Transverse colon (tissue), 4 donors: ENCODE measurements at regions not wholly inside any gene's neighbourhood (a gene's known extent, or its start where the extent isn't known, plus 50 kb on each side); places are given as distances from the start of the nearest gene placed in this dataset.

Experiments used
- DNase-seq: peaks from one replicate; pipeline ENCODE4 v3.0.0-alpha.2; 2019
- H3K27ac ChIP-seq, 4 donors: fragments of 200-600 bp; sonication (generic); 2 replicates each; pipeline ENCODE4 v1.5.1; 2016 to 2018; ENCODE audit warnings: inconsistent platforms in 4 of 4
- H3K27me3 ChIP-seq: fragments of 200-600 bp; sonication (generic); 2 replicates; pipeline ENCODE4 v1.5.1; 2017; ENCODE audit warnings: inconsistent platforms
- H3K36me3 ChIP-seq, 4 donors: fragments of 200-600 bp; sonication (generic); 2 replicates each; pipeline ENCODE4 v1.5.1; 2017 to 2019; ENCODE audit warnings: inconsistent platforms in 4 of 4
- H3K4me1 ChIP-seq, 4 donors: fragments of 200-600 bp; sonication (generic); 2 replicates each; pipeline ENCODE4 v1.5.1; 2017 to 2020; ENCODE audit warnings: inconsistent platforms in 4 of 4
- H3K4me3 ChIP-seq, 4 donors: fragments of 200-600 bp; sonication (generic); 1 replicate in 1 of 4; 2 replicates in 3 of 4; pipeline versions ENCODE4 v1.5.1 to v1.6.1; 2017 to 2019; ENCODE audit warnings: inconsistent platforms in 4 of 4
- H3K9me3 ChIP-seq, 2 donors: fragments of 200-600 bp; sonication (generic); 2 replicates each; pipeline ENCODE4 v1.5.1; 2017 to 2019; ENCODE audit warnings: inconsistent platforms in 2 of 2
- EP300 ChIP-seq: sonication (generic); formaldehyde crosslinking; IDR thresholded peaks from one replicate; pipeline ENCODE4 v1.6.1; 2017; ENCODE audit warnings: antibody characterized with exemption, low read depth
- POLR2A ChIP-seq: fragments of 450-650 bp; IDR thresholded peaks from one replicate; pipeline ENCODE4 v1.6.1; 2016; ENCODE audit warnings: antibody characterized with exemption, mild to moderate bottlenecking, moderate library complexity
- POLR2AphosphoS5 ChIP-seq, 3 donors: sonication (generic); formaldehyde crosslinking; IDR thresholded peaks; one replicate each; pipeline ENCODE4 v1.6.1; 2016; ENCODE audit warnings: antibody characterized with exemption in 3 of 3
- WGBS, 2 donors: methylation state at CpG; one replicate each; pipeline ENCODE4 v1.1.5; 2018; ENCODE audit warnings: low coverage in 1 of 2; 5-methylcytosine and 5-hydroxymethylcytosine counted together
- in situ Hi-C, 4 donors: fragments of 200-750 bp; cut with MboI; loops; one replicate each; pipeline versions ENCODE4 v1.15.0 to v1.15.1; 2017; ENCODE audit warnings: low sequenced_read_pairs in 3 of 4, low pct_ligation_motif_present in 1 of 4, low pct_unique_long_range_greater_than_20kb in 1 of 4
- intact Hi-C: fragments of 100-400 bp; cut with DNase I; formaldehyde crosslinking; loops from one replicate; pipeline ENCODE4 v1.15.1; 2023; ENCODE audit warnings: low total_unique reads
- TF ChIP-seq, protein P1 (sequence below), 5 experiments: fragments of 200-600 bp in 3 of 5; fragments of 450-650 bp in 2 of 5; sonication (generic) in 3 of 5; IDR thresholded peaks; 1 replicate in 2 of 5; 2 replicates in 3 of 5; pipeline ENCODE4 v1.5.1; 2016 to 2017; ENCODE audit warnings: antibody characterized with exemption in 5 of 5, inconsistent platforms in 3 of 5, mild to moderate bottlenecking in 2 of 5, moderate library complexity in 1 of 5

- in situ Hi-C loops (loop anchor here in 2 of 4 donors (10.0 kb wide), 1 partner anchor 718 kb away; no protein-coding TSS in a partner anchor), intact Hi-C loops (no loop called here)
- Histone ChIP-seq H3K27ac (no peak overlapping the region), H3K4me3 (no peak overlapping the region), H3K4me1 (no peaks in the 10 kb centered on the region), H3K9me3 (no peaks in the 10 kb centered on the region), H3K27me3 (peaks cover 12% of the 10 kb centered on the region), H3K36me3 (no peaks in the 10 kb centered on the region)
- WGBS, 2 donors: 76 to 82% methylated on average over 3 to 4 of the region's 4 CpGs
- TF ChIP-seq EP300 (no peak), POLR2A (no peak), POLR2AphosphoS5 (IDR thresholded peaks at IDR 0.05) (no peak)
- TF ChIP-seq, protein P1, sequence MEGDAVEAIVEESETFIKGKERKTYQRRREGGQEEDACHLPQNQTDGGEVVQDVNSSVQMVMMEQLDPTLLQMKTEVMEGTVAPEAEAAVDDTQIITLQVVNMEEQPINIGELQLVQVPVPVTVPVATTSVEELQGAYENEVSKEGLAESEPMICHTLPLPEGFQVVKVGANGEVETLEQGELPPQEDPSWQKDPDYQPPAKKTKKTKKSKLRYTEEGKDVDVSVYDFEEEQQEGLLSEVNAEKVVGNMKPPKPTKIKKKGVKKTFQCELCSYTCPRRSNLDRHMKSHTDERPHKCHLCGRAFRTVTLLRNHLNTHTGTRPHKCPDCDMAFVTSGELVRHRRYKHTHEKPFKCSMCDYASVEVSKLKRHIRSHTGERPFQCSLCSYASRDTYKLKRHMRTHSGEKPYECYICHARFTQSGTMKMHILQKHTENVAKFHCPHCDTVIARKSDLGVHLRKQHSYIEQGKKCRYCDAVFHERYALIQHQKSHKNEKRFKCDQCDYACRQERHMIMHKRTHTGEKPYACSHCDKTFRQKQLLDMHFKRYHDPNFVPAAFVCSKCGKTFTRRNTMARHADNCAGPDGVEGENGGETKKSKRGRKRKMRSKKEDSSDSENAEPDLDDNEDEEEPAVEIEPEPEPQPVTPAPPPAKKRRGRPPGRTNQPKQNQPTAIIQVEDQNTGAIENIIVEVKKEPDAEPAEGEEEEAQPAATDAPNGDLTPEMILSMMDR (IDR thresholded peaks at IDR 0.05): no peak
- DNase-seq: no peak
These were observed 52.6 kb upstream of the DAPL1 start for GRCh38 chr2:158742536-158742935.

DNA sequence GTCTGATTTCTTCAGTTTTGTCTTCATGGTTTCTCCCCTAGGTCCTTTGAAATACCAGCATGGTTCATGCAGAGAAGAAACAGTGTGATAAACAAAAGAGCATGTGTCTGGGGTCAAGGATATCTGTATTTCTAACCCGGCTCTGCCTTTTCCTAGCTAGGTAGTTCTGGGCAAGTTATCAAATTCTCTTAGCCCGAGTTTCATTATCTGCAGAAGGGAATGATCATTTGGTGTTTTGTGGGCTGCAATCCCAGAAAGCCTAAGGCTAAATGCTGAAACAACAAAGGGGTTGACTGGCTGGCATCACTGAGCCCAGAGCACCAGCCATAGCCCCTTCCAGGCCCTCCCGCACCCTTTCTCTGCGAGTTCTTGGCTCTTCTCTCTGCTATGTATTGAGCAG lies 51.7 kb upstream of the DAPL1 start:
- no peak for DNase-seq
- Histone ChIP-seq H3K27me3 (peaks cover 22% of the 10 kb centered on the region), H3K27ac (no peak overlapping the region), H3K36me3 (no peaks in the 10 kb centered on the region), H3K4me3 (no peak overlapping the region), H3K4me1 (no peaks in the 10 kb centered on the region), H3K9me3 (no peaks in the 10 kb centered on the region)
- intact Hi-C loops (no loop called here), in situ Hi-C loops (loop anchor here in 2 of 4 donors (10.0 kb wide), 1 partner anchor 719 kb away; no protein-coding TSS in a partner anchor)
- no peak for TF ChIP-seq POLR2A
- TF ChIP-seq, protein P1 (IDR thresholded peaks at IDR 0.05): no peak
- TF ChIP-seq EP300: no peak
- no peak for TF ChIP-seq POLR2AphosphoS5 (IDR thresholded peaks at IDR 0.05)
- WGBS, 2 donors: 81 to 88% methylated on average over 3 to 4 of the region's 4 CpGs

GRCh38 chr2:158743879-158744278 lies 51.2 kb upstream of the DAPL1 start:
- in situ Hi-C loops: loop anchor here in 2 of 4 donors (10.0 kb wide), 1 partner anchor 719 kb away; no protein-coding TSS in a partner anchor
- TF ChIP-seq, protein P1 (IDR thresholded peaks at IDR 0.05): no peak
- TF ChIP-seq POLR2AphosphoS5 (IDR thresholded peaks at IDR 0.05) (no peak), EP300 (no peak), POLR2A (no peak)
- H3K27me3 ChIP-seq: peaks cover 24% of the 10 kb centered on the region
- no peak overlapping the region for H3K27ac ChIP-seq
- no peaks in the 10 kb centered on the region for H3K9me3 ChIP-seq
- H3K4me3 ChIP-seq: no peak overlapping the region
- no peak for DNase-seq
- intact Hi-C loops: no loop called here
- no peaks in the 10 kb centered on the region for H3K4me1 ChIP-seq
- H3K36me3 ChIP-seq: no peaks in the 10 kb centered on the region

- intact Hi-C loops (loop anchor here (5.0 kb wide), 1 partner anchor 718 kb away; no protein-coding TSS in a partner anchor), in situ Hi-C loops (loop anchor here in 3 of 4 donors (5.0 to 10.0 kb wide), 2 partner anchors 720 to 723 kb away; no protein-coding TSS in a partner anchor)
- no peaks in the 10 kb centered on the region for H3K4me1 ChIP-seq
- H3K27ac ChIP-seq: no peak overlapping the region
- no peak for TF ChIP-seq POLR2A
- TF ChIP-seq, protein P1 (IDR thresholded peaks at IDR 0.05): peak in 4 of 5 experiments; percentile 27 to 44 (median 39)
- TF ChIP-seq POLR2AphosphoS5 (IDR thresholded peaks at IDR 0.05): no peak
- no peak for TF ChIP-seq EP300
- no peak overlapping the region for H3K4me3 ChIP-seq
- no peaks in the 10 kb centered on the region for H3K36me3 ChIP-seq
- 60% methylated on average over 16 of the region's 16 CpGs; no CpG with 5 or more reads in 1 of the 2 donors for WGBS, 2 donors
- no peaks in the 10 kb centered on the region for H3K9me3 ChIP-seq
- H3K27me3 ChIP-seq: peaks cover 24% of the 10 kb centered on the region
- DNase-seq: peak; percentile 37
These were observed 49.9 kb upstream of the DAPL1 start for GRCh38 chr2:158745067-158745865.
